Fibroblast of lung (primary cell): ENCODE measurements at regions not wholly inside any gene's neighbourhood (a gene's known extent, or its start where the extent isn't known, plus 50 kb on each side); places are given as distances from the start of the nearest gene placed in this dataset.

Experiments used
- CTCF ChIP-seq, 2 donors: IDR thresholded peaks in 1 of 2; conservative IDR thresholded peaks in 1 of 2; 1 replicate in 1 of 2; 2 replicates in 1 of 2; pipeline ENCODE4 v1.5.1; 2011 to 2012; ENCODE audit warnings: low read length in 2 of 2, control low read depth in 1 of 2, inconsistent platforms in 1 of 2, low read depth in 1 of 2, mild to moderate bottlenecking in 1 of 2
- EZH2 ChIP-seq: IDR thresholded peaks from 2 replicates; pipeline ENCODE4 v1.5.1; 2012; ENCODE audit warnings: low read length, control low read depth, mild to moderate bottlenecking; ENCODE audit errors: missing control alignments

- TF ChIP-seq CTCF (conservative IDR thresholded peaks at IDR 0.05 in 1 of 2, IDR thresholded peaks at IDR 0.05 in 1 of 2; ENCODE audit: low read depth in 1 of 2, low read length in 2 of 2) (no peak), EZH2 (no peak)
Observed at GRCh38 chr22:44592824-44593148, 94.8 kb upstream of the RTL6 start.
